HG03280 (cell line): ENCODE measurements at regions not wholly inside any gene's neighbourhood (a gene's known extent, or its start where the extent isn't known, plus 50 kb on each side); places are given as distances from the start of the nearest gene placed in this dataset.

Source experiments
- ATAC-seq: cut with Tn5 transposase; IDR thresholded peaks from one replicate; pipeline ENCODE4 v1.9.1; 2021; ENCODE audit warnings: mild to moderate bottlenecking, moderate library complexity; ENCODE audit not compliant: unreplicated experiment

DNA sequence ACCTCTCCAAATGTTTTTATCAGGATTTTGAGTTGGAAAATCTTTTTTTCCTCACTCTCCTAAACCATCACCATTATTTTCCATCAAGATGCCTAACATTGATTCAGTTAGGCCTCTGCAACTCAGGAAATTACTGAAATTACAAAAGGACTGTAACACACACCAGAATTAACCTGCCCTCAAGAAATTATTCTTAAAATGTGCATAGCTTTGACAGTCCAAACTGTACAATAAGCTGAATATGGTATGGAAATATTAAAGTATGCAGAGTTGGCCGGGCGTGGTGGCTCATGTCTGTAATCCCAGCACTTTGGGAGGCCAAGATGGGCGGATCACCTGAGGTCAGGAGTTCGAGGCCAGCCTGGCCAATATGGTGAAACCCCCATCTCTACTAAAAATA, 50.2 kb upstream of the PHLPP1 start:
- ATAC-seq, result no peak
